Testis (tissue), 2 donors: ENCODE measurements at regions not wholly inside any gene's neighbourhood (a gene's known extent, or its start where the extent isn't known, plus 50 kb on each side); places are given as distances from the start of the nearest gene placed in this dataset.
"Not testable (repeated sequence)": the region's sequence is repeated elsewhere in the genome, so short reads cannot be mapped to it uniquely, and the experiment has no call there.

Experiments used
- CTCF ChIP-seq, 3 experiments: fragments of 450-650 bp in 2 of 3; fragments of 200-600 bp in 1 of 3; sonication (generic) in 1 of 3; IDR thresholded peaks; one replicate each; pipeline ENCODE4 v1.5.1; 2016 to 2019; ENCODE audit warnings: antibody characterized with exemption in 3 of 3, mild to moderate bottlenecking in 2 of 3, moderate library complexity in 1 of 3
- POLR2A ChIP-seq: fragments of 450-650 bp; IDR thresholded peaks from one replicate; pipeline ENCODE4 v1.6.1; 2017; ENCODE audit warnings: antibody characterized with exemption, mild to moderate bottlenecking, moderate library complexity

DNA sequence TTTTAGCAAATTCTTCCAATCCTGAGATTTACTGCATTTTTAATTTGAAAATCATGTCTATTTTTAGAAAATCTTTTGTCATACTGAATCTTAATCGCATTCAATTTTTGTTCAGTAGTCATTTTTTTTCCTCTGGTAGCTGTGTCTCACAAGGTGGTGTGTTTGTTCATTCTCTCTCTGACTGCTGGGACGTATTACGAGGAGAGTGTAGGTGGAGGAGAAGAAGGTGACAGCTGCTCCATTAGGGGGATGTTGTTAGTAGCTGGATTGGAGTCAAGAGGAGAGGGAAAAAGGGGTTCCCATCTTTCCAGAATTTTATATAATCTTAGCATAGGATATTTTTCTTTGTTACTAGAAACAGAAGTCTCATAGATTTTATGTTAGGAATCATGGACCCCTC lies 804.2 kb downstream of the PRIM2 start:
- not testable (repeated sequence) for TF ChIP-seq POLR2A; CTCF (IDR thresholded peaks at IDR 0.05)
